C4-2B (cell line): ENCODE measurements at regions not wholly inside any gene's neighbourhood (a gene's known extent, or its start where the extent isn't known, plus 50 kb on each side); places are given as distances from the start of the nearest gene placed in this dataset.

ENCODE experiments used
- CTCF ChIP-seq: fragments of 450-650 bp; conservative IDR thresholded peaks from 2 replicates; pipeline ENCODE4 v1.5.1; 2017; ENCODE audit warnings: mild to moderate bottlenecking
- ZFX ChIP-seq: fragments of 450-650 bp; IDR thresholded peaks from 2 replicates; pipeline ENCODE4 v1.6.1; 2017

GRCh38 chr22:47504962-47505361, 742.5 kb downstream of the TBC1D22A start:
- no peak for TF ChIP-seq CTCF
- TF ChIP-seq ZFX: no peak
